ENCODE measurements at regions not wholly inside any gene's neighbourhood (a gene's known extent, or its start where the extent isn't known, plus 50 kb on each side); places are given as distances from the start of the nearest gene placed in this dataset.

DNA sequence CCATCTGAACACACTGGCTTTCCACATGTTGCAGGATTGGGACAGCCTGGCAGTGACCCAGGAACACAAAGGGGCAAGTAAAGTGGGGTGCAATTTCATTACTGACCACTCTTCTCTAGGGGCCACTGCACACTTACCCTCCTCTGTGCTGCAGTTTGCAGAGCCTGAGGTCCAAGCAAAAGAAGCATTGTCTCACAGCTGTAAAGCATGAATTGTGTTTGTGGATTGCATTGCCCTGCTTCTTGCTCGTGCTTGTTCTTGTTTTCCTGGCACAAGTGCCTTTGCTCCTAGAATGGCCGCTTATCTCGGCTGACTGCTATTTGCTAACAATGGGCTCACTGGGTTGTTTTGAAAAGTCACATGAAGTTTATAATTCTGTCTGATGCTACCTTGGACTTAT lies 209.1 kb upstream of the JADE1 start:
- peaks cover 11% of the 10 kb centered on the region for H3K9me3 Mint-ChIP-seq
- no peak for DNase-seq (ENCODE audit: extremely low spot score, unreplicated experiment)
- peak overlapping the region; percentile 43 for H3K27ac Mint-ChIP-seq
- H3K36me3 Mint-ChIP-seq, result peaks cover 3% of the 10 kb centered on the region
- H3K4me3 Mint-ChIP-seq, result no peak overlapping the region
- TF ChIP-seq, protein P1, sequence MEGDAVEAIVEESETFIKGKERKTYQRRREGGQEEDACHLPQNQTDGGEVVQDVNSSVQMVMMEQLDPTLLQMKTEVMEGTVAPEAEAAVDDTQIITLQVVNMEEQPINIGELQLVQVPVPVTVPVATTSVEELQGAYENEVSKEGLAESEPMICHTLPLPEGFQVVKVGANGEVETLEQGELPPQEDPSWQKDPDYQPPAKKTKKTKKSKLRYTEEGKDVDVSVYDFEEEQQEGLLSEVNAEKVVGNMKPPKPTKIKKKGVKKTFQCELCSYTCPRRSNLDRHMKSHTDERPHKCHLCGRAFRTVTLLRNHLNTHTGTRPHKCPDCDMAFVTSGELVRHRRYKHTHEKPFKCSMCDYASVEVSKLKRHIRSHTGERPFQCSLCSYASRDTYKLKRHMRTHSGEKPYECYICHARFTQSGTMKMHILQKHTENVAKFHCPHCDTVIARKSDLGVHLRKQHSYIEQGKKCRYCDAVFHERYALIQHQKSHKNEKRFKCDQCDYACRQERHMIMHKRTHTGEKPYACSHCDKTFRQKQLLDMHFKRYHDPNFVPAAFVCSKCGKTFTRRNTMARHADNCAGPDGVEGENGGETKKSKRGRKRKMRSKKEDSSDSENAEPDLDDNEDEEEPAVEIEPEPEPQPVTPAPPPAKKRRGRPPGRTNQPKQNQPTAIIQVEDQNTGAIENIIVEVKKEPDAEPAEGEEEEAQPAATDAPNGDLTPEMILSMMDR (conservative IDR thresholded peaks at IDR 0.05), result peak; percentile 47
- peaks cover 39% of the 10 kb centered on the region for H3K4me1 Mint-ChIP-seq (ENCODE audit: unreplicated experiment)
- H3K27me3 Mint-ChIP-seq, result no peaks in the 10 kb centered on the region

DNA sequence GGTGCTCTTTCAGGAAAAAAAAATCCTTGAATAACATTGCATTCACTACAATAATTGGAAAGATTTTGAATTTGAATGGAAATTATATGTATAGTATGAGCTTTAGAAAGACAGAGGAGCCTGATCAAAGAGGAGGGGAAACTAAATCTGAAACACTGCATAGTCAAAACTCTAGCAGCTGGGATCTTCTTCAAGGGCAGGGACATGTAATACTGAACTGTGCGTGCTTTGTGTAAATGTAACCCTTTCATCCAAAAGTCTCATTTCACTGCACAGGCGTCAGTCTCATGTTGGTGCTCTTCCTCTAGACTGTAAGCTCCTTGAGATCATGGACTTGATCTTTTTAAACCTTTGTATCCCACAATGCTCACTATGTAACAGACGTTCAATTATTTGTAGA lies 212.0 kb upstream of the JADE1 start:
- H3K9me3 Mint-ChIP-seq, result peaks cover 22% of the 10 kb centered on the region
- H3K36me3 Mint-ChIP-seq, result peaks cover 10% of the 10 kb centered on the region
- no peak for DNase-seq (ENCODE audit: extremely low spot score, unreplicated experiment)
- peaks cover 39% of the 10 kb centered on the region for H3K4me1 Mint-ChIP-seq (ENCODE audit: unreplicated experiment)
- H3K27ac Mint-ChIP-seq, result no peak overlapping the region
- peaks cover 6% of the 10 kb centered on the region for H3K27me3 Mint-ChIP-seq
- TF ChIP-seq, protein P1 (conservative IDR thresholded peaks at IDR 0.05), result no peak
- H3K4me3 Mint-ChIP-seq, result no peak overlapping the region

DNA sequence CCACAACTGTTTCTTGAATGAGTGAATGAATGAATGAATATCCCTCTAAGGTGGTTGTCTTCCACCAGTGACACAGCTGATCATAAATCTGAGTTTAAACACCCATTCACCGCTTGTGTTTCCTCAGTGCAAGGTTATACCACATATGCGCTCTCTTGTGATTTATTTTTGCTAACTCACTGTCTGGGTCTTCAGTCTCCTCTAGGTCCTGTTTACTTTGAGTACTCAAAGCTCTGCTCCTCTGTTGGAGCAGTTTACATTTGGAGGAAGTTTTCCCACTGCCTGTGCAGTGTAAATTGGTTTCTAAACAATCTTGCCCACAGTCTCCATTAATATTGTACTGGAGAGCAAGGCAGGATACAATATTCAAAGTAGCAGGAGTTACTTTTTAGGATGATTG lies 212.6 kb upstream of the JADE1 start:
- peaks cover 22% of the 10 kb centered on the region for H3K9me3 Mint-ChIP-seq
- peaks cover 6% of the 10 kb centered on the region for H3K27me3 Mint-ChIP-seq
- no peak for DNase-seq (ENCODE audit: extremely low spot score, unreplicated experiment)
- no peak overlapping the region for H3K27ac Mint-ChIP-seq
- peaks cover 10% of the 10 kb centered on the region for H3K36me3 Mint-ChIP-seq
- TF ChIP-seq, protein P1 (conservative IDR thresholded peaks at IDR 0.05), result no peak
- H3K4me3 Mint-ChIP-seq, result no peak overlapping the region
- peaks cover 36% of the 10 kb centered on the region for H3K4me1 Mint-ChIP-seq (ENCODE audit: unreplicated experiment)

DNA sequence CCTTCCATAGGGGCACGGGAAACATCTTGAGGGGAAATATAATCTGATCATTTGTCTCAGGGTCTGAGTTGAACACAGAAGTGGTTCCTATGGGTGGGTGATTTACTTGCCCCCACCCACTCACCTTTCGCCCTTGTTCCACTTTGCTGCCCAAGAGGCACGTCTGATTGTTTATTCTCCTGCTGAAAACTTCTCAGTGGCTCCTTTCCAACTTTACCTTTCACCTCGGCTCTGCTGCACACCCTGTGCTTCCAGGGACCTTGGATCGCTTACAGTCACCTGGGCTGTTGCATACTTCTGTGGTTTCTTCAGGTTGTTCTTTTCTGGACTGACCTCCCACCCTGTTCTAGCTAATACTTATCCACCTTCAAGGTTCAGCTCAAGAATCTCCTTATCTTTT lies 213.4 kb upstream of the JADE1 start:
- H3K9me3 Mint-ChIP-seq, result peaks cover 22% of the 10 kb centered on the region
- H3K27ac Mint-ChIP-seq, result no peak overlapping the region
- peaks cover 6% of the 10 kb centered on the region for H3K27me3 Mint-ChIP-seq
- DNase-seq (ENCODE audit: extremely low spot score, unreplicated experiment), result no peak
- TF ChIP-seq, protein P1 (conservative IDR thresholded peaks at IDR 0.05), result no peak
- no peak overlapping the region for H3K4me3 Mint-ChIP-seq
- peaks cover 10% of the 10 kb centered on the region for H3K36me3 Mint-ChIP-seq
- H3K4me1 Mint-ChIP-seq (ENCODE audit: unreplicated experiment), result peaks cover 32% of the 10 kb centered on the region

DNA sequence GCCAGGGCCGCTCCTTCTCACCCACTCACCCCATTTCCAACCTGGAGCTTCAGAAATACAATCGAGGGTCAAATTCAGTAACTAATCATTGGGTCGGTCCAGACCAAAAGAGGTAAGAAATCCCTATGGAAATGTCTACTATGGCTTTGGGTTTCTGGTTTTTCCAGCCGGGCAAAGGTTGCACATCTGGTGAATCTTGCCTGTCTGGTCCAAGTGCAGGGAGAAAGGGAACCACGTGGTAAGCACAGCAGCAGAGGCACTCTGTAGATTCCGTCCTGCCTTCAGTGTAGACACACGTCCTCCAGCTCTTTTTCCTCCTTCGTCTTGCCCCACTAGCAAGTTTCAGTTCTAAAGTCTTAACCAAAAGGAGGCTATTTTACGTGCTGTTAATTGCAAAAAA lies 218.0 kb upstream of the JADE1 start:
- Mint-ChIP-seq H3K4me1 (ENCODE audit: unreplicated experiment) (peaks cover 8% of the 10 kb centered on the region), H3K27me3 (peaks cover 6% of the 10 kb centered on the region), H3K36me3 (peaks cover 10% of the 10 kb centered on the region), H3K9me3 (peaks cover 18% of the 10 kb centered on the region), H3K4me3 (no peak overlapping the region), H3K27ac (no peak overlapping the region)
- TF ChIP-seq, protein P1 (conservative IDR thresholded peaks at IDR 0.05), result no peak
- DNase-seq (ENCODE audit: extremely low spot score, unreplicated experiment), result no peak

DNA sequence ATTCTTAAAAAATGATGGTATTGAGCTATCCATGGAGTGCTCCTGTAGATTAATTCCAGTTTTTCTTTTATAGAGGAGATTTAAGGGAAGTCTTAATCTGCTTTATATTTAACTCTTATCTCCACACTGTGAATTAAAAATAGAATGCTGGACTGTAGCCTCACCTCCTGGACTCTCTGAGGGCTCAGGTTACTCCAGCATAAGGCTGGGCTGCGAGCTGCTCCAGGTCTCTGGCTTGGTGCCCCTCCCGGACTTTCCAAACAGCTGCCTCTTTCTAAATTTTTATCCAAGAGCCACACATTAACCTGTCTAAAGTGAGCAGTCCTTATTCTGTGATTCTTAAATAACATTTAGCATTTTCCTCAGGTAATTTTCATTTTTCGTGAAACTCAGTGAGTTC lies 218.7 kb upstream of the JADE1 start:
- Mint-ChIP-seq H3K9me3 (peaks cover 13% of the 10 kb centered on the region), H3K27me3 (peaks cover 6% of the 10 kb centered on the region), H3K36me3 (peaks cover 7% of the 10 kb centered on the region), H3K27ac (no peak overlapping the region), H3K4me1 (ENCODE audit: unreplicated experiment) (peaks cover 5% of the 10 kb centered on the region), H3K4me3 (no peak overlapping the region)
- no peak for DNase-seq (ENCODE audit: extremely low spot score, unreplicated experiment)
- TF ChIP-seq, protein P1 (conservative IDR thresholded peaks at IDR 0.05), result no peak

All from type B pancreatic cell (in vitro differentiated cells).